Colon (tissue), 2 donors: ENCODE measurements at regions not wholly inside any gene's neighbourhood (a gene's known extent, or its start where the extent isn't known, plus 50 kb on each side); places are given as distances from the start of the nearest gene placed in this dataset.

Source experiments
- FAIRE-seq: peaks from 2 replicates; lab custom pipeline; 2012; peaks lifted over from hg19 to GRCh38; lab: Jason Lieb, UNC
- donor health status: control.
- donor health status: control.

- no peak for FAIRE-seq
Observed at GRCh38 chr9:29850664-29851063, 2277.4 kb upstream of the C9orf72 start.

GRCh38 chr9:29861803-29862202, 2288.5 kb upstream of the C9orf72 start:
- FAIRE-seq, result no peak

- no peak for FAIRE-seq
Observed at GRCh38 chr9:29865764-29866313, 2292.6 kb upstream of the C9orf72 start.

GRCh38 chr9:29866556-29866955, 2293.3 kb upstream of the C9orf72 start:
- FAIRE-seq, result no peak

GRCh38 chr9:29873579-29873978, 2300.3 kb upstream of the C9orf72 start:
- peak; percentile 41 for FAIRE-seq

- FAIRE-seq, result no peak
Observed at GRCh38 chr9:29875547-29875946, 2302.3 kb upstream of the C9orf72 start.

GRCh38 chr9:29882767-29883166, 2309.5 kb upstream of the C9orf72 start:
- FAIRE-seq, result no peak

GRCh38 chr9:29906065-29906464, 2332.8 kb upstream of the C9orf72 start:
- FAIRE-seq, result no peak

- no peak for FAIRE-seq
Observed at GRCh38 chr9:29928072-29928471, 2354.8 kb upstream of the C9orf72 start.

- FAIRE-seq, result no peak
Observed at GRCh38 chr9:29939559-29939958, 2366.3 kb upstream of the C9orf72 start.

- no peak for FAIRE-seq
Observed at GRCh38 chr9:29945012-29945411, 2371.7 kb upstream of the C9orf72 start.

- FAIRE-seq, result no peak
Observed at GRCh38 chr9:29958469-29958868, 2385.2 kb upstream of the C9orf72 start.

- FAIRE-seq, result no peak
Observed at GRCh38 chr9:29965834-29966233, 2392.6 kb upstream of the C9orf72 start.

GRCh38 chr9:29966247-29966646, 2393.0 kb upstream of the C9orf72 start:
- FAIRE-seq, result no peak

- FAIRE-seq, result no peak
Observed at GRCh38 chr9:29968831-29969230, 2395.6 kb upstream of the C9orf72 start.

- no peak for FAIRE-seq
Observed at GRCh38 chr9:29969408-29969807, 2396.1 kb upstream of the C9orf72 start.

GRCh38 chr9:29969856-29970647, 2396.8 kb upstream of the C9orf72 start:
- FAIRE-seq, result no peak

- FAIRE-seq, result no peak
Observed at GRCh38 chr9:29974197-29974596, 2400.9 kb upstream of the C9orf72 start.

- FAIRE-seq, result no peak
Observed at GRCh38 chr9:29976981-29977380, 2403.7 kb upstream of the C9orf72 start.

GRCh38 chr9:29981013-29981412, 2403.4 kb upstream of the ACO1 start:
- FAIRE-seq, result no peak

GRCh38 chr9:29999645-30000044, 2384.8 kb upstream of the ACO1 start:
- FAIRE-seq, result peak; percentile 62

- no peak for FAIRE-seq
Observed at GRCh38 chr9:30010691-30011090, 2373.8 kb upstream of the ACO1 start.

- peak; percentile 87 for FAIRE-seq
Observed at GRCh38 chr9:30012622-30013021, 2371.8 kb upstream of the ACO1 start.

GRCh38 chr9:30015073-30015472, 2369.4 kb upstream of the ACO1 start:
- no peak for FAIRE-seq
